ENCODE measurements at regions not wholly inside any gene's neighbourhood (a gene's known extent, or its start where the extent isn't known, plus 50 kb on each side); places are given as distances from the start of the nearest gene placed in this dataset.

GRCh38 chr16:65793781-65794180, 572.7 kb upstream of the CDH5 start:
- TF ChIP-seq CTCF (conservative IDR thresholded peaks at IDR 0.05; ENCODE audit: low read length) = no peak
- TF ChIP-seq EZH2phosphoT487 (IDR thresholded peaks at IDR 0.05; ENCODE audit: borderline replicate concordance, low read depth, low read length) = no peak
